HL-60 (cell line): ENCODE measurements at regions not wholly inside any gene's neighbourhood (a gene's known extent, or its start where the extent isn't known, plus 50 kb on each side); places are given as distances from the start of the nearest gene placed in this dataset.

Experiments
- DNase-seq, 2 experiments: peaks; one replicate each; pipeline ENCODE4 v3.0.0-alpha.2; 2010 to 2020; ENCODE audit warnings: low read depth in 1 of 2, low spot score in 1 of 2
- H3K27ac ChIP-seq: fragments of 250-450 bp; sonication (Bioruptor Pico); replicated peaks from 2 replicates; pipeline ENCODE4 v1.5.1; 2020; ENCODE audit warnings: mild to moderate bottlenecking, moderate library complexity
- H3K27me3 ChIP-seq: fragments of 250-450 bp; sonication (Bioruptor Pico); 2 replicates; pipeline ENCODE4 v1.5.1; 2021; ENCODE audit warnings: mild to moderate bottlenecking, moderate library complexity; ENCODE audit not compliant: insufficient read depth, poor library complexity, severe bottlenecking
- H3K4me3 ChIP-seq: replicated peaks from 2 replicates; pipeline ENCODE4 v1.5.1; 2011; ENCODE audit warnings: mild to moderate bottlenecking, control low read depth, low read length; ENCODE audit not compliant: insufficient read depth
- CTCF ChIP-seq: IDR thresholded peaks from one replicate; pipeline ENCODE4 v1.5.1; 2011; ENCODE audit warnings: low read length, control low read depth, inconsistent platforms; ENCODE audit not compliant: insufficient read depth
- GABPA ChIP-seq: IDR thresholded peaks from 2 replicates; pipeline ENCODE4 v1.6.1; 2012; ENCODE audit warnings: low read depth
- POLR2AphosphoS5 ChIP-seq: IDR thresholded peaks from 2 replicates; pipeline ENCODE4 v1.6.1; 2012; ENCODE audit warnings: low read depth
- REST ChIP-seq: IDR thresholded peaks from 2 replicates; pipeline ENCODE4 v1.6.1; 2012; ENCODE audit warnings: low read depth; ENCODE audit not compliant: insufficient replicate concordance
- SPI1 ChIP-seq: IDR thresholded peaks from 2 replicates; pipeline ENCODE4 v1.6.1; 2012; ENCODE audit warnings: low read depth, mild to moderate bottlenecking, borderline replicate concordance

- Histone ChIP-seq H3K4me3 (no peak overlapping the region), H3K27ac (no peak overlapping the region), H3K27me3 (no peaks in the 10 kb centered on the region)
- TF ChIP-seq POLR2AphosphoS5 (no peak), REST (no peak), CTCF (no peak), GABPA (no peak), SPI1 (no peak)
- no peak for DNase-seq
Observed at GRCh38 chr3:174408310-174408709, 450.8 kb upstream of the NAALADL2 start.

GRCh38 chr3:174409086-174409743 lies 449.9 kb upstream of the NAALADL2 start:
- Histone ChIP-seq H3K27ac (no peak overlapping the region), H3K4me3 (no peak overlapping the region), H3K27me3 (no peaks in the 10 kb centered on the region)
- no peak for TF ChIP-seq CTCF
- TF ChIP-seq REST: no peak
- no peak for TF ChIP-seq GABPA
- no peak for TF ChIP-seq POLR2AphosphoS5
- TF ChIP-seq SPI1: no peak
- no peak for DNase-seq

GRCh38 chr3:174413062-174413912 lies 445.8 kb upstream of the NAALADL2 start:
- DNase-seq: no peak
- Histone ChIP-seq H3K4me3 (no peak overlapping the region), H3K27me3 (no peaks in the 10 kb centered on the region), H3K27ac (no peak overlapping the region)
- TF ChIP-seq CTCF (no peak), POLR2AphosphoS5 (no peak), REST (no peak), SPI1 (no peak), GABPA (no peak)
